ENCODE measurements at regions not wholly inside any gene's neighbourhood (a gene's known extent, or its start where the extent isn't known, plus 50 kb on each side); places are given as distances from the start of the nearest gene placed in this dataset.

GRCh38 chr2:104481341-104481740 is 372.6 kb upstream of the POU3F3 start:
- TF ChIP-seq CTCF (IDR thresholded peaks at IDR 0.05) (no peak), POLR2A (IDR thresholded peaks at IDR 0.05) (no peak)
